Transverse colon (tissue), 3 donors: ENCODE measurements at regions not wholly inside any gene's neighbourhood (a gene's known extent, or its start where the extent isn't known, plus 50 kb on each side); places are given as distances from the start of the nearest gene placed in this dataset.

ENCODE experiments used
- EP300 ChIP-seq: sonication (generic); formaldehyde crosslinking; IDR thresholded peaks from one replicate; pipeline ENCODE4 v1.6.1; 2017; ENCODE audit warnings: antibody characterized with exemption, low read depth
- POLR2A ChIP-seq: fragments of 450-650 bp; IDR thresholded peaks from one replicate; pipeline ENCODE4 v1.6.1; 2016; ENCODE audit warnings: antibody characterized with exemption, mild to moderate bottlenecking, moderate library complexity
- TF ChIP-seq, protein P1 (sequence below), 5 experiments: fragments of 200-600 bp in 3 of 5; fragments of 450-650 bp in 2 of 5; sonication (generic) in 3 of 5; IDR thresholded peaks; 1 replicate in 2 of 5; 2 replicates in 3 of 5; pipeline ENCODE4 v1.5.1; 2016 to 2017; ENCODE audit warnings: antibody characterized with exemption in 5 of 5, inconsistent platforms in 3 of 5, mild to moderate bottlenecking in 2 of 5, moderate library complexity in 1 of 5

GRCh38 chr3:101072300-101072699, 79.1 kb upstream of the ABI3BP start:
- TF ChIP-seq EP300 (no peak), POLR2A (no peak)
- TF ChIP-seq, protein P1, sequence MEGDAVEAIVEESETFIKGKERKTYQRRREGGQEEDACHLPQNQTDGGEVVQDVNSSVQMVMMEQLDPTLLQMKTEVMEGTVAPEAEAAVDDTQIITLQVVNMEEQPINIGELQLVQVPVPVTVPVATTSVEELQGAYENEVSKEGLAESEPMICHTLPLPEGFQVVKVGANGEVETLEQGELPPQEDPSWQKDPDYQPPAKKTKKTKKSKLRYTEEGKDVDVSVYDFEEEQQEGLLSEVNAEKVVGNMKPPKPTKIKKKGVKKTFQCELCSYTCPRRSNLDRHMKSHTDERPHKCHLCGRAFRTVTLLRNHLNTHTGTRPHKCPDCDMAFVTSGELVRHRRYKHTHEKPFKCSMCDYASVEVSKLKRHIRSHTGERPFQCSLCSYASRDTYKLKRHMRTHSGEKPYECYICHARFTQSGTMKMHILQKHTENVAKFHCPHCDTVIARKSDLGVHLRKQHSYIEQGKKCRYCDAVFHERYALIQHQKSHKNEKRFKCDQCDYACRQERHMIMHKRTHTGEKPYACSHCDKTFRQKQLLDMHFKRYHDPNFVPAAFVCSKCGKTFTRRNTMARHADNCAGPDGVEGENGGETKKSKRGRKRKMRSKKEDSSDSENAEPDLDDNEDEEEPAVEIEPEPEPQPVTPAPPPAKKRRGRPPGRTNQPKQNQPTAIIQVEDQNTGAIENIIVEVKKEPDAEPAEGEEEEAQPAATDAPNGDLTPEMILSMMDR (IDR thresholded peaks at IDR 0.05): no peak
